Hepatocyte (in vitro differentiated cells): ENCODE measurements at regions not wholly inside any gene's neighbourhood (a gene's known extent, or its start where the extent isn't known, plus 50 kb on each side); places are given as distances from the start of the nearest gene placed in this dataset.

Source experiments
- EZH2phosphoT487 ChIP-seq: fragments of 200-600 bp; sonication (generic); IDR thresholded peaks from one replicate; pipeline ENCODE4 v1.6.1; 2018; ENCODE audit warnings: antibody characterized with exemption, mild to moderate bottlenecking, low read depth, moderate library complexity; ENCODE audit not compliant: unreplicated experiment, severe bottlenecking
- TF ChIP-seq, protein P1 (sequence below): fragments of 200-600 bp; sonication (generic); IDR thresholded peaks from 2 replicates; pipeline ENCODE4 v1.5.1; 2016; ENCODE audit warnings: antibody characterized with exemption, mild to moderate bottlenecking; ENCODE audit not compliant: poor library complexity

DNA sequence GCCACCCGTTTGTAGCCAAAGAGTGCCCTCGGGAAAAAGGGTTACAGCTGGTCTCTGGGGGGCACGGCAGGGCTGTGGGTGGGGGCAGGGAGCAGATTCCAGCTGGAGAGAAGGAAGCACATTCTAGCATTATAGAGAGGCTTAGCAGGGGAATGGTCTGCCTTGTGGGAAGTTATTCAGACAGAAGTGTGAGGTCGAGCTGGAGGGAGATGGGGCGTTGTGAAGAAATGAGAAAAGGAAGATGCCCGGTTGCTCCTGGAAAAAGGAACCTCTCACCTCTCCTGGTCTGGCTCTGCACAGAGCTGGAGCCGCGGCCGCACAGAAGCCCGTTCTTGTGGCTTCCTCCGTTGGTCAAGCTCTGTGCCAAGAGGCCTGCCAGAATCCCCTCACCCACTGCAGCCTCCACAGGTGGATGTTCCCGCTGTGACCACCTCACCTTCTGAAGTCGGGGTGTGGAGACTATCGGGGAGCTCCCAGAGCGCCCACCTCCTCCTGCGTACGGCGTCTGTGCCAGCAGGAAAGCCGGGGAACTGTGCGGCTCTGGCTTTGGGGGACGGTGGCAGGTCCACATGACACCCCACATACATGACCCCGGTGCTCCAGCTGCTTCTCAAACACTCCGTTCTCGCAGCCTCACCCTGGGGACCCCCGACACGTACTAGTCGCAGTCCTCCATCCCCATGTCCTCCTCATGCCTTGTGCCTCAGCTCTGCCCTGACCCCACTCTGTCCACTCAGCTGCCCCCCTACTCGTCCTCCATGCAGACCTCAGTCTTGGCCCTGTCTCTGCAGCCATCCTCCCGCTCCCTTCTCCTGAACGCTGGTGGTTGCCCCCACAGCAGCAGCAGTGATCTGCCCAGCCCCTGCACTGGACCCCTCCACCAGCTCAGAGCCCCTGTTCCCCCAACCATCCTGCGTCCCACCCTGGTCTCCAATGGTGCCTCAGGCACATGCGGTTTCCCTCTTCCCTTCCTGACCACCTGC is 52.2 kb upstream of the HGFAC start:
- TF ChIP-seq, protein P1, sequence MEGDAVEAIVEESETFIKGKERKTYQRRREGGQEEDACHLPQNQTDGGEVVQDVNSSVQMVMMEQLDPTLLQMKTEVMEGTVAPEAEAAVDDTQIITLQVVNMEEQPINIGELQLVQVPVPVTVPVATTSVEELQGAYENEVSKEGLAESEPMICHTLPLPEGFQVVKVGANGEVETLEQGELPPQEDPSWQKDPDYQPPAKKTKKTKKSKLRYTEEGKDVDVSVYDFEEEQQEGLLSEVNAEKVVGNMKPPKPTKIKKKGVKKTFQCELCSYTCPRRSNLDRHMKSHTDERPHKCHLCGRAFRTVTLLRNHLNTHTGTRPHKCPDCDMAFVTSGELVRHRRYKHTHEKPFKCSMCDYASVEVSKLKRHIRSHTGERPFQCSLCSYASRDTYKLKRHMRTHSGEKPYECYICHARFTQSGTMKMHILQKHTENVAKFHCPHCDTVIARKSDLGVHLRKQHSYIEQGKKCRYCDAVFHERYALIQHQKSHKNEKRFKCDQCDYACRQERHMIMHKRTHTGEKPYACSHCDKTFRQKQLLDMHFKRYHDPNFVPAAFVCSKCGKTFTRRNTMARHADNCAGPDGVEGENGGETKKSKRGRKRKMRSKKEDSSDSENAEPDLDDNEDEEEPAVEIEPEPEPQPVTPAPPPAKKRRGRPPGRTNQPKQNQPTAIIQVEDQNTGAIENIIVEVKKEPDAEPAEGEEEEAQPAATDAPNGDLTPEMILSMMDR: no peak
- TF ChIP-seq EZH2phosphoT487: no peak
